ENCODE measurements at regions not wholly inside any gene's neighbourhood (a gene's known extent, or its start where the extent isn't known, plus 50 kb on each side); places are given as distances from the start of the nearest gene placed in this dataset.

- TF ChIP-seq CTCF (IDR thresholded peaks at IDR 0.05) (no peak), EZH2 (IDR thresholded peaks at IDR 0.05; ENCODE audit: borderline replicate concordance, insufficient read depth, low read depth, low read length, poor library complexity, severe bottlenecking) (no peak)
These were observed 1011.8 kb upstream of the CDH2 start for GRCh38 chr18:29188760-29189159.

Data from B cell (primary cell).